GM21825 (cell line): ENCODE measurements at regions not wholly inside any gene's neighbourhood (a gene's known extent, or its start where the extent isn't known, plus 50 kb on each side); places are given as distances from the start of the nearest gene placed in this dataset.

Source experiments
- ATAC-seq: cut with Tn5 transposase; IDR thresholded peaks from one replicate; pipeline ENCODE4 v1.9.1; 2021; ENCODE audit warnings: mild to moderate bottlenecking, moderate library complexity; ENCODE audit not compliant: unreplicated experiment

DNA sequence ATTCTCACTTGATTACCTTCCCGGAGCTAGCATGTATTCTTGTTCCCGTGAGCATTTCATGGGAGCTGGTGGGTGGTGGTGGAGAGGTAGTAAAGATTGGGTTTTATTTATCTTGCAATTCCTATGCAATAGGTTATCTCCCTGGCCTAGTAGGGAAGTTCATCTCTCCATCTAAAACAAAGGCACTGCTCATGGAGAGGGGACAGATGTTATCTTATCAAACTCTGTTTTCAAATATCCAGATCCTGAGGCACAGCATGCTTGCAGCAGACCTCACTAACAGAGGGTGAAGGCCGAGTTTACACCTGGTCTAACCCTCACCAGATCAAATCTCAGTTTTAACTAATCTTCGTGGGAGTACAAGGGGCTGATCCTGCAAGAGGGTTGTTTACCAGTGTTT, 98.9 kb downstream of the CYRIA start:
- ATAC-seq = no peak

DNA sequence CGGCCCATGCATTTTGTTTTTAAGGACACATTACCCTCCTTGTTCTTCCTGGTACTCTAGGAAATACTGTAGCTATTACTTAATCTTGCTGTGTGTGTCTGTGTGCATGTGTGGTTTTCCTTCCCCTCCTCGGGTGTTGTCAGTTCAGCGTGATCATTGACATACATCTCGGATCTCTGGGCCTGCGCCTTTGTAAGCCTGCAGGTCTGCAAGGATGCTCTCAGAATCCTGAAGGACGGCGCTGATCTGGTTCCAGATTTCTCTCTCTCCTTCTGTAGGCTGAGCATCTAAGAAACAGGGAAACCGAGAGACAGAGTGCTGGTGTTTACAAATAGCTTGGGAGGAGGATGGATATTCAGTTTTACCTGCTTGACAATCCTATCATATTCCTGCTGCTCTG, 100.2 kb downstream of the CYRIA start:
- ATAC-seq = no peak

DNA sequence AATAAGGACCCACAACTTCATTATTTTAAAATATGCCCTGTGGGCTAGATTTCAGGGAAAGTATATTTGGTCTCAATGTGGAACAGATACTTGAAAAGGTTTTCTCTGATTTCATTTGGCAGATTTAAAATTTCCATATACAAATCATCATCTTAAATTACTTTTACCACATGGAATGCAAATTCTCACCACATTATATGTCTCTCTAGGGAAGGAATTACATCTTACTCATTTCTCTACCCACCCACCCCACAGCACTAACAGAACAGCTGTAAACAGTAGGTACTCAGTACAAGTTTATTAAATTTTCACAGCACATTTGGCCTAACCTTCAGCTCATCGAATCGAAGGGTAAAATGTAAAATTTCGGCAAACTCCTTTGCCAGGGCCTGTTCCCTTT, 104.0 kb downstream of the CYRIA start:
- ATAC-seq = no peak

DNA sequence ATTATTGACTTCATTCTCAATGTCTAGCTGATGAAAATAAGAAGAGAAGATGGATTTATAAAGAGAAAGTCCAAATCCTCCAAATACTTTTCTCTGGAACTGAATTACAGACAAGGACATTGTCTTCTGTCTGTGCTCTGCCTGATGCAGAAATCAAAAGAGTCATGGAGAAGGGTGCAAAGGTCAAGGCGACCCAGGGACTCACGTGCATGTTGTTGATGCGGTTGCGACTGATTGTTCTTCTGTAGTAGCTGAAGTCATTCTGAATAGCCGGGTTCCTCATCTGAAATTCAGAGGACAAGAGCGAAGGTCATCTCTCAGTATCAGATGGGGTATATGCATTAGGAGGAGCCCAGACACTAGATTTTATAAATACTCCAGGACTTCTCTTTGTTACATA, 104.4 kb downstream of the CYRIA start:
- no peak for ATAC-seq

DNA sequence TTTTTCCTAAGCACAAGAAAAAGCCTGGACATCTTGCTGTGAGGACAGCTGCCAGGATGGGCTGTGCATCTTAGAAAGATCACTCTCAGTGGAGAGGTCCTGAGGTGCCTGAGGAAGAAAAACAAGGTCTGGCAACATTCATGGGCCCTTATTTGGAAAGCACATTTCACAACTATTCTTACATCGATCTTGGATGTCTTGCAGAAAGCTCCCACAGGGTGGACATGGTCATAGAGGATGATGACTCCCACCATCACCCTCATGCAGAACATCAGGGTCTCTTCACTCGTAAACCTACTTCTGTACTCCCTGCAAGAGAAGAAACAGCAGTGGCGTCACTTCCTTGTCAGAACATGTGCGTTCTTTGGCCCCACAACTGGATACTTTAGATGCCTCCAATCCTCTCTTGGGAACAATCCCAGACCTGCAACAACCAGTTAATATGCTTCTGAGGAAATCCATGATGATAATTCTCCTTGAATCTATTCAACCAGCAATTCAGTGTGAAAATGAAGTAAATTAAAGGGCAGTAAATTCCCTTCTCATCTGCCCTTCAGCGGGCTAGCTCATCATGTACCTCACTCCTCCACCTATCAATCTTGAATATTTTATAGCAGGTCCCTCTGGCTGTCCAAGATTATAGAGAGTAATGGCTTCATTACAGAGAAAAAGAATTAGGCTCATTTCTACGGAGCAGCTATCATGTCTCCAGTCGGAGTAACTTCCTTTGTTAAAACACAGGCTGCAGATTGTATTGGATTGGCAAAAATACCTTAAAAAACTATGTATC, 106.2 kb downstream of the CYRIA start:
- no peak for ATAC-seq

DNA sequence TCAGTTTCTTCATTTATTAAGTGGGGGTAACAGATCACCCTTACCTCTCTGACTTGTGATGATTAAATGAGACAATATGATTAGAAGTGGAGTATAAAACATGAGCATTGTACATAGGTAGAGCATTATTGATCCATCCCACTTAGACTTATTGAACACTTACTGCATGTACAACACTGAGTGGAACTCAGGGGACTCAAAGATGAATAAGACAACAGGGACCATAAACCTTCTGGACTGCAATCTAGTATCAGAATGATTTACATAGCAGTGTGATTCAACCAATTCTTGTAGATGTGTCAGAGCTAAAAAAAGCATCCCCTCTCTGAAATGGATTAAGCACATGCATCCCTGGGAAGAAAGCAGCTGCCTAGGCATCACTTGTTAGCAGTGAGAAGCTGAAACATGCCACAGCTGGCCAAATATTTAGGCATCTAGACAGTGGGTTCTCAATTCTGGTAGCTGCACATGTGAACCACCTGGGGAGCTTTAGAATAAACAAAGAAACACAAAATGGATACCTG, 111.5 kb downstream of the CYRIA start:
- ATAC-seq = no peak

DNA sequence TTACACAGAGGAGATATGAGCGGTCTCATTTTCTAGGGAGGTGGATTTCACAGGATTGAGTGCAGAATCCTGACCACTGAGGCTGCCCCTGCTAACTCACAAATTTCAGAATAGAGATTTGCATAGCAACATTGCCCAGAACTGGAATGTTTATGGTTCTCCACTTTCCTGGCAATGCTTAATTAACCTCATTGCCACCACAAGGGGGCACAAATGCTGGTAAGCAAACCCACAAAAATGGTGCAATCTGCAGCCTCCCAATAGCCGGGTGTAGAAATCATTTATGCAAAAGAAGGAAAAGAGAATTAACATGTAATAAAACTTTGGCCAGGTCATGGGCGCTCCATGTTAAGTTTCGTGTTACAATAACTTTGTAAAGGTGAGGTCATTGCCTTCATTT, 112.4 kb downstream of the CYRIA start:
- ATAC-seq = no peak

DNA sequence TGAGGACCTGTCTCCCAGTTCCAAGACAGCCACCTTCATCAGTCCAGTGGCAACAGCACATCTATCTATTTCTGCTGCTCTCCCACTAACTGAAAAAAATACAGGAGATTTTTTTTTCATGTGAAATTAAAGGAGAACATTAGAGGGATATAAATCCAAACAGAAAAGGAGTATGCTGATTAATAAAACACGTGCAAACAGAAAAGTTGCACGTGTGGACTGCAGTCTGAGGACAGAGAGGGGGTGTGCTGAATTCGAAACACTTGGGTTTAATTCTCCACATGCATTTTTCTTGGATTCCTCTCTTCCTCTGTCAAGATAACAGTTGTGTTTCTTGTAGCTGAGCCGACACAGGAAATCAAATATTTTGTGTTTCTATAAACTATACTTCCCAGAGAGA, 113.4 kb downstream of the CYRIA start:
- no peak for ATAC-seq

DNA sequence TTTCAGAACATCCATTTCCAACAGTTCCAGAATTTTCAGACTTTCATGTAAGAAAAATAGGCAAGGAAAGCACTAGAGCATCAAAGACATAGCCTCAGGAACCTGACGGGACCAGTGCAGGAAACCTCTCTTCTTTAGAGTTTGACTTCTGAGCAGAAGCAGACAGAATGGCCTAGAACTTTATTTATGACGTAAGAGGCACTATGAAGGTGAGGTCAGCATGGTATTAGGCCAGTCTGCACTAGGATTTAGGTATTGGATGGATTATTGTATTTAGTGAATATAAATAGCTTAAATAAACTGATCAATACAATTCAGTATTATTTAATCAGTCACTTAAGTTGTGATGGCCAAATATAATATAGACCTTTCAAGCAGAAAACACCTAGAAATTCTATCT, 117.6 kb downstream of the CYRIA start:
- ATAC-seq = no peak

DNA sequence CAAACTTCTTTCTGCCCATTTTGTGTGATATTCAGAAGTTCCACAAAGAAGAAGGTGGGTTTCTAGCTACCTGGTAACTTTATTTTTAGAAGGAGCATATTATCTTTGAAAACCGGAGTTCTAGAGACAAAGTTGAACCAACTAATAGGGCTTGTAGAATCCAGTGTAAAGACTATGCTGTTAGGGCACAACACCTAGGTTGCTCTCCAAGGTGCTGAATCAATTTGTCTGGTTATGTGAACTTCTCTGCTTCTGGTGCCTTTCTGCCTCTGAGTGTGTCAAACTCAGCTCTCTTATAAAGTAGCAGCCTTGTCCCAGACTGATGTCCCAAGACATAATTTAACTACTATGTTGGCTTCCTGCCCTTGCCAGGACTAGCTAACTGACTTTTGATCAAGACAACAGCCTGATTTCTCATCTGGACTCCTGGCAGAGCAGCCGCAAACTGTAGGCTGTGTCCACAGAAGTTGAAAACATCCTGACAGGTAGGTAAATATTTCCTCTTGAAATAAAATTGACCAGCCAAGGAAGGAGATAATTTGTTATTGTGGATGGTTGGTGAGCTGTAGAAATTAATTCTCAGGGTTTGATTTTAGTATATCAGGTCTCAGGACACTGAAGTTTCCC, 119.4 kb downstream of the CYRIA start:
- no peak for ATAC-seq

DNA sequence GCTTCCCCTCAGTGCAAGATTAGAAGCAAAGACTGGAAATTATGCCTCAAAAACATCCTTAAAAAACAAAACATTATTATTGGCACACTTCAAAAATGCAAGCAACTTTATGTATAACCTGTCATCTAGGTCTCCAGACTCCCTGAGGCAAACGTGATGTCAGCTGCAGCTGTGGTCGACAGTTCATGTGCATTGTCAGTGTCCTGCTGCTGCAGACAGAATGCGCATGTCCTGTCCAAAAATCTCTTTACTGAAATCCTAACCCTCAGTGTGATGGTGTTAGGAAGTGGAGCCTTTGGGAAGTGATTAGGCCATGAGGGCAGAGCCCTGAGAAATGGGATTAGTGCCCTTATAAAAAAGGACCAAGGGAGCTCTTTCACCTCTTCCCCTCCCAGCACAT, 126.9 kb downstream of the CYRIA start:
- no peak for ATAC-seq

DNA sequence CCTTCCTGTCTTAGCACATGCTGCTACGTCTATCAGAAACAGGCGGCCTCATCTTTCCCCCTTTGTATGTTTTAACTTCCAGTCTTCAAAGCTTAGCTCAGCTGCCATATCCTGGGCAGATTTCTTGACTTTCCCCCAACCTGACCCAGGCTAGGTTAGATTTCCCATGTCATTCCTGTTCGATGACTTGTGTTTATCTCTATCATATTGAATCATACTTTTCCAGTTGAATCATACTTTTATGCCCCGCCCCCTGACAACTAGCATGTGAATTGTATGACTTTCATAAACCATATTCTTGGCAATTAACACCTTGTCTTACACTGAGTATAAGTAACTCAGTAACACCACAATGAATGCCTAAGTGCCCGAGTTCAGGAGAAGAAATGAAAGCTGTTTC, 128.3 kb downstream of the CYRIA start:
- ATAC-seq = no peak

DNA sequence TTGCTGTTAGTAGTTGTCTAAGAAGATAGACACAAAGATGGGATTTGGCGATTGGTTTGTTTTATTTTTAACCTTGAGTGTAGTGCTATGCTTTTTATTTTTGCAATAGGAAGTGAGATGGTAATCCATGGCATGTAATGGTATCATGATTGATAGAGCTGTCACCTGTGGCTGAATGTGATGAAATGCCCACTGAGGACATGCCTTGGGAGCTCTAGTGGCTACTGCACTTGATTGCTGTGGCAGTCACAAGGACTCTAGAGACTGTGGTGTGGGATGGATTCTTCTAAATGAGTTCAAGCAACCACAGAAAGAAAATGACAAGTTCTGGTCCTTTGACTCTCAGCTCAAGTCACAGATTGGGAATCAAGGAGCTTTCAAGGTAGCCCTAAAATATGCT, 139.4 kb downstream of the CYRIA start:
- no peak for ATAC-seq

DNA sequence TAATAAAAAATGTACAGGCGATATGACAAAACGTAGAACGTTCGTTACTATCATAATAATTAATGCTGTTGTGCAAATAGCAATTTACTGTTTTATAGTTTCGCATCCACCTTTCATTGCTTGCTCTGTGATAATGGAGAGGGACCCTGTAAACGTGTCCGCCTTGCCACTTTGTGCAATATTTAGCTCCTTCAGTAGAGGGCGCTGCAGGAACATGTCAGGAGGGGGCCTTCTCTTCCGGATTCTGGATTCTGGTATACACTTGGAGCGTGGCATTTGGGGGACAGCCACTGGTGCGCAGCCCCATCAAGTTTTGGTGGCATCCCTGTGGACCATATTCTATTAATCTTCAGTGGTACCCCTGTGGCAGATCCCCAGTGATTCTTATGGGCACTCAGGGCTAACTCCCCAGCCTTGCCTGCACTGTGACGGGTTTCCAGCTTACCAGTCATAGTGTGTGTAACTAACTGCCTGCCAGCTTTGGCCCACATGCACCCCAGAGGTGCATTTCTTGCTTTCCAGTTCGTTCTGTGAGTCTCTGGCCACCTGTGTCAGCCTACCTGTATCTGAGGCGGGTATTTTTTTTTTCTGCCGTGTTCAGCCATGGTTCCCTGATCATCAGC, 140.3 kb downstream of the CYRIA start:
- ATAC-seq = no peak

DNA sequence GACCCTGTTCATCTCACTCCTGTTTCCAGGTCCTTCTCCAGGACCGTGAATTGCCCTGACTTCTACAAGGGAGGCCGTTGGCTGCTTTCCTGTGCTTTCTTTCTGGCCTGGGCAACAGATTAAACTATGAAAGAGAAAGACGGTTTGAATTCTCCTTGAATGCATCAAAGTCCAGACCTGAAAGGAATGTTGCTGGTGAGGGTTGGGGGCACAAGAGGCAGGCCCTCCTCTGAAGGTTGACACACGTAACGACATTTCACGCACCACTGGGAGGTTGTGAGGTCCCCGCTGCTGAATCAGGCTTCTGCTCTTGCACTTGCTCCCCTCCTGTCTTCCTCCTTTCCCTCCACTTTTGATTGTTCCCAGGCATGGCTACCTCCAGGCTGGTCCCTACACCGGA, 141.9 kb downstream of the CYRIA start:
- no peak for ATAC-seq

DNA sequence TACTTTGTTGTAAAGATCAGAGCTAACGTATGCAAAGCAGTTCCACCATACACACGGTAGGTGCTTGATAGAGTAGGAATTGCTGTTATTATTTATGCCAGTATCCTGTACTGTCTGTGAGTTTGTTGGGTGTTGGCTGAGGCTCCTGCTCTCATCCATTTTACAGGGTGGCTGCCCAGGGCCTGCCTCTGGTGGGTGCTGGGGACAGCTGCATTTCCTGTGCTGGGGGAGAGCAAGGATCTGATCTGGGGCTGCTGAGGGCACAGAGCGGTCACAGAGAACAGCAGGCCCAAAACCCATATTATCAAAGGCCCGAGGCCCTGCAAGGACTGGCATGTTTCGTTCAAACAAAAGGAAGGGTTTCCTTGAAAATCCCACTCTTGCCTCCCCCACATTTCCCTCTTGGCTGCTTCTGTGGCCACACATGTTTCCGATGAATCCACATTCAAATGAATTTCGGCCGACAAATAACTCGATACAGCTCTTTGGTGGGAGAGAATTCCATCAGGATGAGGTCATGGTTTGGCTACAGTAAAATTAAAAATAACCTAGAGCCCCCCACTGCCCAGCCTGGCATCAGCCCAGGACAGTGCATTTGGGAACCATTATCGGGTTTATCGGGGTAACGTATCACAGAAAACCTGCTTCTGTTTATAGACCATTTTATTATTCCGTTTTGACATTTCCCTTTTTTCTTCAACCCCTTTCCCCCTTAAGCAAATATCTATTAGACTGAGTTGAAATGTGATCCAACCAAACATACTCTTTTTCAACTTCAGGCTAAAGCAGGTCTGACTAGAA, 143.4 kb downstream of the CYRIA start:
- no peak for ATAC-seq

DNA sequence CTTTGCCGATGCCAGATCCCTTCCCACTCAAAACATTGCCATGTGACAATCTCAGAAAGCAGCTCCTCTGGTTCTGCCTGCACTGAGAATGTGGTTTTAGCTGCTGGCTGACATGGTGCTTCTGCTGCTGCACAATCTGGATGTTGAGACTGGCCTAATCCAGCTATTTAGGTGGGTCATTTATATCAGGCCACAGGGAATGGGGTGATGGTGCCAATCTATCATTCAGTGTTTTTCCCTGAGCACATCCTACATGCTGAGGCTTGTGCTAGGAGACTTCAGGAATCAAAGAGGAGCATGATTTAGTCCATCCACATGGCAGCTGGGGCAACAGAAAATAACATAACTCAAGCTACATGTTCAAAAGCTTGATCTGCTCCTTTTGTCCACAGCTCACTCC, 144.7 kb downstream of the CYRIA start:
- no peak for ATAC-seq

DNA sequence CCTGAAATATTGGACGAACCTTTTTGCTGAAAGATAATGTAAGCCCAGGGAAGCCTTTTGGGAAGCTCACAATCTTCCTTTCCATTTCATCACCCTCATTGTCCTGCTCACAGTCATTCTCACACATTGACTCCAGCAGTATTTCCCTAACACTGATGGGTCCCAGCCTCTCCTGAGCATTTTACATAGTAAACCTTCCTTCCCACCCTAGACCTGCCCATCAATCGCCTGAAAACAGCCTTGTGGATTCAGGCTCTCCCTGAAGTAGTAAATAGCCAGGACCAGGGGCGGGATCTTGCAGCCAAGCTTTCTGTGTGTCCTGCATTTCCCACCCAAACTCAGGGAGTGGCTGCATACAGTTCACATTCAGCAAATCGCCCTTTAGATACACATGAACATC, 149.9 kb downstream of the CYRIA start:
- ATAC-seq = no peak

DNA sequence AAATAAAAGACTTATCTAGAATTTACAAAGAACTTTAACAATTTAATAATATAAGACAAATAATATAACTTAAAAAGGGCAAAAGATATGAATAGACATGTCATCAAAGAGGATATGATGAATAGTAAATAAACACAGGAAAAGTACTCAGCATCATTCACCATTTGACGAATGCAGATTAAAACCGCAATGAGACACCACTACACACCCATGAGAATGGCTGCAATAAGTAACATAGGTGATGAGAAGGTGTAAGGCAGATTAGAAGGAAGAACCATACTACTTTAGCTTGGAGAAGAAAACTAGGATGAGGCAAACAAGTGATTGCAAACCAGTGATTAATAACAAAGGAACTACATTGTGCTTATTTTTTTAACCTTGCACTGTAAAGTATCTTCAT, 152.0 kb downstream of the CYRIA start:
- ATAC-seq = no peak

DNA sequence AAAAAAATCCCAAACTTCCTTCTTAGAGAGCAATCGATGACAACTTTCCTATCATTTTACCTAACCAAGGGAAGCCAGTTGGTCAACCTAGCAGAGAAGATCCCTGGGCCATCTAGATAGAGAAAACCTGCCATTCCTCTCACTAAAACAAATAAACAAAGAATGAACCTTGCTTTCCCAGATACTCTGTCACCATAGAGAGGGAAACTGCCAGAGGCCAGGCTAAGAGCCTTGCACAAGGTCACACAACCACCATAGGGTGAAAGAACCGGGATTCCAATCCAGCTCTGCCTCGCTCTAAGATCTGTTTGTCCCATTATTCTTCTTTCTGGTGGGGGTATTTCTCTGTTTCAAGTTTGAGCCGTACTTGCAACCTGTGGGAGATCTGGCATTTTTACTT, 154.6 kb downstream of the CYRIA start:
- no peak for ATAC-seq

DNA sequence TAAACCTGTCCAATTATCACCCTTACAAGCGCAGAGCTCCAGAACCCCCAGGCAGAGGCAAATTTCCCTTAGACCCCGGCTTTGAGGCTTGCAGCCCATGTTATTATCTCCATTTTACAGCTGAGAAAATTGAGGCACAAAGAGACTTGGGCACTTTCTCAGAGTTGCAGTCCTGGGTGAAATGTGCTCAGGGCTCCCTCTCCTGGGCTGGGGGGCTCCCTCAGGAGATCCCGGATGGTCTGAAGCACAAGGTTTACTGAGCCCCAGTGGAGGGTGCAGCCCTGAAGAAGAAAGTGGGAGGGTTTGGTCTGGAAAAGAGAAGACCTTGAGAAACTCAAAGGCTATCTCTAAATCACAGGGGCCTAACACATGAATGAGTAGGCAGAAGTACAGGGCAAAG, 156.6 kb downstream of the CYRIA start:
- no peak for ATAC-seq
